HEK293T (cell line): ENCODE measurements at regions not wholly inside any gene's neighbourhood (a gene's known extent, or its start where the extent isn't known, plus 50 kb on each side); places are given as distances from the start of the nearest gene placed in this dataset.

ENCODE experiments used
- CTCF ChIA-PET: fragments of 350-600 bp; formaldehyde crosslinking; extraction: SDS; loops from one replicate; lab custom pipeline; 2021; ENCODE audit warnings: antibody characterized with exemption, inconsistent platforms; lab: Yijun Ruan, JAX
- POLR2A ChIA-PET: fragments of 350-600 bp; formaldehyde crosslinking; extraction: SDS; loops from one replicate; lab custom pipeline; 2020; ENCODE audit warnings: antibody characterized with exemption, inconsistent platforms; lab: Yijun Ruan, JAX
- DNase-seq: peaks from one replicate; pipeline ENCODE4 v3.0.0; 2012; ENCODE audit warnings: mixed read lengths; ENCODE audit errors: extremely low spot score
- ARNT ChIP-seq: fragments of 450-650 bp; IDR thresholded peaks from 2 replicates; pipeline ENCODE4 v1.6.1; 2017; ENCODE audit warnings: mild to moderate bottlenecking
- BHLHE40 ChIP-seq: fragments of 450-650 bp; IDR thresholded peaks from 2 replicates; pipeline ENCODE4 v1.6.1; 2016; ENCODE audit warnings: mild to moderate bottlenecking, moderate library complexity, borderline replicate concordance
- CTBP1 ChIP-seq: fragments of 450-650 bp; IDR thresholded peaks from 2 replicates; pipeline ENCODE4 v1.6.1; 2016; ENCODE audit warnings: borderline replicate concordance
- ELF4 ChIP-seq: fragments of 450-650 bp; IDR thresholded peaks from 2 replicates; pipeline ENCODE4 v1.6.1; 2017; ENCODE audit warnings: antibody characterized with exemption
- FOXA1 ChIP-seq: fragments of 450-650 bp; IDR thresholded peaks from 2 replicates; pipeline ENCODE4 v1.6.1; 2016; ENCODE audit warnings: mild to moderate bottlenecking
- FOXK2 ChIP-seq: fragments of 450-650 bp; IDR thresholded peaks from 2 replicates; pipeline ENCODE4 v1.6.1; 2016; ENCODE audit warnings: mild to moderate bottlenecking
- FOXM1 ChIP-seq: fragments of 450-650 bp; IDR thresholded peaks from 2 replicates; pipeline ENCODE4 v1.6.1; 2017; ENCODE audit warnings: mild to moderate bottlenecking, borderline replicate concordance
- HDGF ChIP-seq: fragments of 450-650 bp; IDR thresholded peaks from 2 replicates; pipeline ENCODE4 v1.6.1; 2017; ENCODE audit warnings: antibody characterized with exemption, borderline replicate concordance
- L3MBTL2 ChIP-seq: fragments of 450-650 bp; conservative IDR thresholded peaks from 2 replicates; pipeline ENCODE4 v1.6.1; 2016; ENCODE audit warnings: mild to moderate bottlenecking
- LEF1 ChIP-seq: fragments of 450-650 bp; IDR thresholded peaks from 2 replicates; pipeline ENCODE4 v1.6.1; 2017; ENCODE audit warnings: mild to moderate bottlenecking, borderline replicate concordance
- NFRKB ChIP-seq: fragments of 450-650 bp; IDR thresholded peaks from 2 replicates; pipeline ENCODE4 v1.6.1; 2016; ENCODE audit warnings: mild to moderate bottlenecking, moderate library complexity
- PKNOX1 ChIP-seq: fragments of 450-650 bp; IDR thresholded peaks from 2 replicates; pipeline ENCODE4 v1.6.1; 2016
- SP1 ChIP-seq: fragments of 450-650 bp; IDR thresholded peaks from 2 replicates; pipeline ENCODE4 v1.6.1; 2017
- SUZ12 ChIP-seq: fragments of 450-650 bp; IDR thresholded peaks from 2 replicates; pipeline ENCODE4 v1.6.1; 2016; ENCODE audit warnings: mild to moderate bottlenecking
- TARDBP ChIP-seq: fragments of 450-650 bp; IDR thresholded peaks from 2 replicates; pipeline ENCODE4 v1.6.1; 2016
- ZNF384 ChIP-seq: fragments of 450-650 bp; IDR thresholded peaks from 2 replicates; pipeline ENCODE4 v1.6.1; 2016

GRCh38 chr15:93311620-93312019 is 222.6 kb upstream of the RGMA start:
- POLR2A ChIA-PET, result no interaction called here
- TF ChIP-seq ZNF384 (no peak), ELF4 (no peak), HDGF (no peak), ARNT (no peak), CTBP1 (no peak), SP1 (no peak)
- DNase-seq, result no peak
- CTCF ChIA-PET, result no interaction called here

- ChIA-PET CTCF (no interaction called here), POLR2A (no interaction called here)
- no peak for DNase-seq
- TF ChIP-seq FOXA1, result no peak
- no peak for TF ChIP-seq L3MBTL2
- no peak for TF ChIP-seq LEF1
- no peak for TF ChIP-seq ARNT
- no peak for TF ChIP-seq BHLHE40
- TF ChIP-seq SP1, result no peak
- no peak for TF ChIP-seq FOXM1
- no peak for TF ChIP-seq NFRKB
- no peak for TF ChIP-seq HDGF
- no peak for TF ChIP-seq TARDBP
- no peak for TF ChIP-seq CTBP1
Measured at GRCh38 chr15:93308026-93308690, 219.1 kb upstream of the RGMA start.

GRCh38 chr15:93307513-93307912 is 218.5 kb upstream of the RGMA start:
- CTCF ChIA-PET, result no interaction called here
- no peak for DNase-seq
- POLR2A ChIA-PET, result no interaction called here
- TF ChIP-seq SP1 (no peak), PKNOX1 (no peak), BHLHE40 (no peak), FOXM1 (no peak), ELF4 (no peak), NFRKB (no peak), FOXK2 (no peak), TARDBP (no peak), ZNF384 (no peak), LEF1 (no peak), L3MBTL2 (no peak), SUZ12 (no peak), HDGF (no peak)

GRCh38 chr15:93305306-93305705 is 216.3 kb upstream of the RGMA start:
- DNase-seq, result no peak
- POLR2A ChIA-PET, result no interaction called here
- TF ChIP-seq ZNF384, result no peak
- TF ChIP-seq BHLHE40, result no peak
- no peak for TF ChIP-seq HDGF
- TF ChIP-seq FOXA1, result no peak
- no peak for TF ChIP-seq ELF4
- no peak for TF ChIP-seq SUZ12
- CTCF ChIA-PET, result no interaction called here

- TF ChIP-seq ELF4 (no peak), L3MBTL2 (no peak), FOXA1 (no peak), SP1 (no peak), ZNF384 (no peak), FOXM1 (no peak), SUZ12 (no peak), ARNT (no peak), FOXK2 (no peak), HDGF (no peak), NFRKB (no peak), TARDBP (no peak), BHLHE40 (no peak), LEF1 (no peak), PKNOX1 (no peak), CTBP1 (no peak)
- ChIA-PET POLR2A (no interaction called here), CTCF (no interaction called here)
- DNase-seq, result no peak
Measured at GRCh38 chr15:93302080-93302765, 213.2 kb upstream of the RGMA start.

GRCh38 chr15:93300796-93301195 is 211.8 kb upstream of the RGMA start:
- POLR2A ChIA-PET, result no interaction called here
- CTCF ChIA-PET, result interaction anchor here (0.5 kb wide), 1 partner anchor 483 kb away, joined by 4 read pairs; no protein-coding TSS in a partner anchor
- no peak for DNase-seq
- no peak for TF ChIP-seq NFRKB
- no peak for TF ChIP-seq FOXK2
- no peak for TF ChIP-seq CTBP1
- no peak for TF ChIP-seq FOXA1
- TF ChIP-seq HDGF, result no peak
- no peak for TF ChIP-seq SUZ12
- no peak for TF ChIP-seq BHLHE40
- no peak for TF ChIP-seq L3MBTL2
- no peak for TF ChIP-seq ZNF384
- TF ChIP-seq LEF1, result no peak
- no peak for TF ChIP-seq ARNT
- no peak for TF ChIP-seq PKNOX1
- TF ChIP-seq SP1, result no peak
- no peak for TF ChIP-seq ELF4
- no peak for TF ChIP-seq TARDBP
- TF ChIP-seq FOXM1, result no peak
